H1 (cell line): ENCODE measurements at regions not wholly inside any gene's neighbourhood (a gene's known extent, or its start where the extent isn't known, plus 50 kb on each side); places are given as distances from the start of the nearest gene placed in this dataset.

ENCODE experiments used
- CTCF ChIA-PET: fragments of 300-600 bp; sonication (Branson Sonifier 250); formaldehyde crosslinking; loops from one replicate; lab custom pipeline; 2021; ENCODE audit not compliant: partially characterized antibody; lab: Charles Lee
- POLR2A ChIA-PET: fragments of 300-600 bp; sonication (Branson Sonifier 250); formaldehyde crosslinking; loops from one replicate; lab custom pipeline; 2021; ENCODE audit warnings: inconsistent platforms; ENCODE audit not compliant: partially characterized antibody; lab: Charles Lee
- DNase-seq, 2 experiments: peaks; one replicate each; pipeline versions ENCODE4 v3.0.0 to v3.0.0-alpha.2; 2010 to 2022; ENCODE audit warnings: low spot score in 2 of 2, low read depth in 1 of 2, mixed read lengths in 1 of 2
- FAIRE-seq: peaks from 2 replicates; lab custom pipeline; 2011; peaks lifted over from hg19 to GRCh38; lab: Jason Lieb, UNC
- H2AFZ ChIP-seq: 2 replicates; pipeline ENCODE4 v1.8.1; 2012; ENCODE audit warnings: low read length, inconsistent platforms
- H2AK5ac ChIP-seq: 2 replicates; pipeline ENCODE4 v1.6.1; 2013; ENCODE audit warnings: low read depth, low read length
- H2BK120ac ChIP-seq: replicated peaks from 2 replicates; pipeline ENCODE3; 2013; ENCODE audit warnings: low read depth, low read length, inconsistent platforms
- H2BK12ac ChIP-seq: 2 replicates; pipeline ENCODE4 v1.6.1; 2013; ENCODE audit warnings: low read depth, low read length
- H2BK15ac ChIP-seq: 2 replicates; pipeline ENCODE4 v1.6.1; 2013; ENCODE audit warnings: low read length
- H2BK20ac ChIP-seq: 2 replicates; pipeline ENCODE4 v1.6.1; 2013; ENCODE audit warnings: low read length
- H2BK5ac ChIP-seq: 2 replicates; pipeline ENCODE4 v1.6.1; 2013; ENCODE audit warnings: low read depth, low read length
- H3K14ac ChIP-seq: 2 replicates; pipeline ENCODE4 v1.6.1; 2013; ENCODE audit warnings: inconsistent platforms; ENCODE audit not compliant: insufficient read length
- H3K18ac ChIP-seq: 2 replicates; pipeline ENCODE4 v1.6.1; 2013; ENCODE audit warnings: low read length; ENCODE audit errors: extremely low read depth
- H3K23ac ChIP-seq: 2 replicates; pipeline ENCODE4 v1.6.1; 2013; ENCODE audit warnings: inconsistent platforms; ENCODE audit not compliant: insufficient read length
- H3K23me2 ChIP-seq: 2 replicates; pipeline ENCODE4 v1.6.1; 2013; ENCODE audit warnings: low read depth, low read length
- H3K27ac ChIP-seq: 2 replicates; pipeline ENCODE4 v1.6.1; 2011; ENCODE audit warnings: low read depth, low read length, inconsistent platforms
- H3K27me3 ChIP-seq, 4 experiments: replicated peaks in 1 of 4; 1 replicate in 1 of 4; 2 replicates in 3 of 4; pipeline versions ENCODE4 v1.6.1 to v1.8.1; 2011 to 2013; ENCODE audit warnings: low read length in 3 of 4, mild to moderate bottlenecking in 3 of 4, inconsistent platforms in 2 of 4, mixed read lengths in 2 of 4, moderate library complexity in 1 of 4; ENCODE audit not compliant: control insufficient read depth in 3 of 4, insufficient read depth in 3 of 4; ENCODE audit errors: extremely low read depth in 1 of 4
- H3K36me3 ChIP-seq, 4 experiments: 2 replicates each; pipeline versions ENCODE4 v1.6.1 to v1.8.1; 2011 to 2013; ENCODE audit warnings: mild to moderate bottlenecking in 4 of 4, low read length in 3 of 4, moderate library complexity in 2 of 4, control low read depth in 1 of 4, inconsistent platforms in 1 of 4; ENCODE audit not compliant: insufficient read depth in 4 of 4, control insufficient read depth in 2 of 4
- H3K4ac ChIP-seq: replicated peaks from 2 replicates; pipeline ENCODE3; 2013; ENCODE audit warnings: low read length, low read depth, mixed read lengths, inconsistent platforms; ENCODE audit not compliant: insufficient read length
- H3K4me1 ChIP-seq, 4 experiments: replicated peaks in 1 of 4; 1 replicate in 1 of 4; 2 replicates in 3 of 4; pipeline versions ENCODE4 v1.6.1 to v1.8.1; 2011 to 2013; ENCODE audit warnings: low read length in 3 of 4, inconsistent platforms in 2 of 4, mixed read lengths in 1 of 4; ENCODE audit not compliant: insufficient read depth in 4 of 4, control insufficient read depth in 3 of 4
- H3K4me2 ChIP-seq, 2 experiments: 2 replicates each; pipeline versions ENCODE4 v1.6.1 to v1.8.1; 2011 to 2013; ENCODE audit warnings: low read depth in 2 of 2, low read length in 2 of 2, control low read depth in 1 of 2, inconsistent platforms in 1 of 2, mild to moderate bottlenecking in 1 of 2; ENCODE audit not compliant: insufficient read depth in 1 of 2
- H3K4me3 ChIP-seq, 4 experiments: fragments of 200-600, 300-600 bp in 1 of 4; sonication (generic), shearing (Covaris generic), sonication (Bioruptor Twin) in 1 of 4; 2 replicates each; pipeline versions ENCODE4 v1.5.1 to v1.8.1; 2011 to 2016; ENCODE audit warnings: low read length in 4 of 4, low read depth in 3 of 4, control low read depth in 2 of 4, inconsistent platforms in 2 of 4, mild to moderate bottlenecking in 2 of 4, mixed read lengths in 1 of 4, moderate library complexity in 1 of 4; ENCODE audit not compliant: insufficient read depth in 2 of 4; ENCODE audit errors: extremely low read depth in 1 of 4
- H3K56ac ChIP-seq: replicated peaks from 2 replicates; pipeline ENCODE3; 2013; ENCODE audit warnings: low read depth, mild to moderate bottlenecking, mixed read lengths, low read length, inconsistent platforms; ENCODE audit not compliant: insufficient read length
- H3K79me1 ChIP-seq: 2 replicates; pipeline ENCODE4 v1.6.1; 2013; ENCODE audit warnings: low read depth, low read length, control low read depth
- H3K79me2 ChIP-seq, 2 experiments: 2 replicates each; pipeline versions ENCODE4 v1.6.1 to v1.8.1; 2012 to 2013; ENCODE audit warnings: low read length in 2 of 2, mild to moderate bottlenecking in 2 of 2, inconsistent platforms in 1 of 2; ENCODE audit not compliant: insufficient read depth in 2 of 2, control insufficient read depth in 1 of 2
- H3K9ac ChIP-seq, 4 experiments: replicated peaks in 1 of 4; 1 replicate in 1 of 4; 2 replicates in 3 of 4; pipeline versions ENCODE4 v1.6.1 to v1.8.1; 2011 to 2013; ENCODE audit warnings: low read depth in 3 of 4, low read length in 3 of 4, control low read depth in 2 of 4, mild to moderate bottlenecking in 2 of 4, moderate library complexity in 2 of 4, inconsistent platforms in 1 of 4; ENCODE audit errors: extremely low read depth in 1 of 4
- H3K9me3 ChIP-seq, 2 experiments: 2 replicates each; pipeline versions ENCODE4 v1.6.1 to v1.8.1; 2012 to 2013; ENCODE audit warnings: mild to moderate bottlenecking in 2 of 2, moderate library complexity in 2 of 2, control low read depth in 1 of 2, inconsistent platforms in 1 of 2, low read depth in 1 of 2, low read length in 1 of 2, mixed read lengths in 1 of 2; ENCODE audit not compliant: insufficient read depth in 2 of 2
- H4K20me1 ChIP-seq, 2 experiments: replicated peaks in 1 of 2; 2 replicates each; pipeline versions ENCODE3 to v1.8.1; 2011 to 2013; ENCODE audit warnings: inconsistent platforms in 2 of 2, low read length in 2 of 2, mild to moderate bottlenecking in 1 of 2; ENCODE audit not compliant: insufficient read depth in 2 of 2, control insufficient read depth in 1 of 2
- H4K5ac ChIP-seq: 2 replicates; pipeline ENCODE4 v1.6.1; 2013; ENCODE audit warnings: low read length, low read depth, mixed read lengths, inconsistent platforms; ENCODE audit not compliant: insufficient read length
- H4K8ac ChIP-seq: 2 replicates; pipeline ENCODE4 v1.8.0; 2013; ENCODE audit warnings: mild to moderate bottlenecking, moderate library complexity, low read length, inconsistent platforms; ENCODE audit not compliant: insufficient read depth; ENCODE audit errors: extremely low read depth
- H4K91ac ChIP-seq: replicated peaks from 2 replicates; pipeline ENCODE3; 2013; ENCODE audit warnings: low read length, mixed read lengths, inconsistent platforms; ENCODE audit not compliant: insufficient read length
- ATF3 ChIP-seq: IDR thresholded peaks from 2 replicates; pipeline ENCODE4 v1.6.1; 2011; ENCODE audit warnings: low read depth, mild to moderate bottlenecking, low read length; ENCODE audit not compliant: insufficient read depth
- CTCF ChIP-seq, 3 experiments: IDR thresholded peaks; 1 replicate in 2 of 3; 2 replicates in 1 of 3; pipeline versions ENCODE4 v1.5.1 to v1.6.1; 2011; ENCODE audit warnings: low read length in 3 of 3, mild to moderate bottlenecking in 3 of 3, inconsistent platforms in 2 of 3, low read depth in 1 of 3, moderate library complexity in 1 of 3; ENCODE audit not compliant: insufficient read depth in 1 of 3; ENCODE audit errors: control extremely low read depth in 1 of 3
- HDAC6 ChIP-seq: IDR thresholded peaks from one replicate; pipeline ENCODE4 v1.7.1; 2012; ENCODE audit warnings: low read depth, mild to moderate bottlenecking, inconsistent platforms, low read length, moderate library complexity
- USF2 ChIP-seq: IDR thresholded peaks from 2 replicates; pipeline ENCODE4 v1.6.1; 2011; ENCODE audit warnings: low read length, improper control_type of control experiment
- WGBS, 2 experiments: shearing (Covaris generic) in 1 of 2; methylation state at CpG; one replicate each; pipeline versions ENCODE4 v1.1.6 to v1.1.7; 2013 to 2015; ENCODE audit warnings: low lambda C conversion rate in 2 of 2, mixed read lengths in 2 of 2, inconsistent platforms in 1 of 2, low coverage in 1 of 2, missing lambda C conversion rate in 1 of 2; ENCODE audit not compliant: insufficient replicate concordance in 2 of 2, insufficient coverage in 1 of 2, insufficient read length in 1 of 2; ENCODE audit errors: extremely low coverage in 1 of 2, missing lambda C conversion rate in 1 of 2; 5-methylcytosine and 5-hydroxymethylcytosine counted together

- Histone ChIP-seq H4K20me1 (no peaks in the 10 kb centered on the region), H3K4me1 (no peaks in the 10 kb centered on the region; a peak in 3 of 7 replicates), H3K23me2 (no peaks in the 10 kb centered on the region), H2BK20ac (no peak overlapping the region), H2BK12ac (no peak overlapping the region), H3K36me3 (no peaks in the 10 kb centered on the region), H3K9ac (no peak overlapping the region), H2AK5ac (no peak overlapping the region), H3K27ac (no peak overlapping the region), H2AFZ (peak overlapping the region; percentile 47), H3K23ac (no peak overlapping the region), H3K4me3 (no peak overlapping the region), H3K27me3 (no peaks in the 10 kb centered on the region), H4K5ac (no peak overlapping the region), H3K4ac (no peak overlapping the region), H3K14ac (no peak overlapping the region), H2BK120ac (no peak overlapping the region), H3K18ac (no peak overlapping the region), H3K56ac (no peak overlapping the region), H4K91ac (no peak overlapping the region), H2BK15ac (no peak overlapping the region), H2BK5ac (no peak overlapping the region), H3K4me2 (no peak overlapping the region), H3K79me2 (no peaks in the 10 kb centered on the region), H4K8ac (no peak overlapping the region), H3K79me1 (no peaks in the 10 kb centered on the region), H3K9me3 (no peaks in the 10 kb centered on the region)
- ChIA-PET CTCF (interaction anchor here (0.7 kb wide), 2 partner anchors 90 to 258 kb away, joined by 3 read pairs; no protein-coding TSS in a partner anchor), POLR2A (no interaction called here)
- FAIRE-seq (no peak), DNase-seq (no peak)
- TF ChIP-seq USF2: no peak
- no peak for TF ChIP-seq CTCF (IDR thresholded peaks at IDR 0.05; ENCODE audit: control extremely low read depth in 1 of 3, insufficient read depth in 1 of 3, low read depth in 1 of 3, low read length in 3 of 3)
- TF ChIP-seq ATF3: no peak
- no peak for TF ChIP-seq HDAC6
- WGBS, 2 experiments: 91% methylated on average over 7 of the region's 7 CpGs; no CpG with 5 or more reads in 1 of the 2 experiments
Measured at GRCh38 chr9:14030375-14031059, 283.4 kb downstream of the NFIB start.
